Progenitor cell of endocrine pancreas (in vitro differentiated cells): ENCODE measurements at regions not wholly inside any gene's neighbourhood (a gene's known extent, or its start where the extent isn't known, plus 50 kb on each side); places are given as distances from the start of the nearest gene placed in this dataset.

ENCODE experiments used
- DNase-seq: peaks from one replicate; pipeline ENCODE4 v3.0.0; 2021; ENCODE audit warnings: low spot score; ENCODE audit not compliant: unreplicated experiment
- H3K27ac Mint-ChIP-seq: 2 replicates; pipeline ENCODE4 v1.8.0; 2021; ENCODE audit warnings: mild to moderate bottlenecking, moderate library complexity, mixed read lengths
- H3K27me3 Mint-ChIP-seq: 2 replicates; pipeline ENCODE4 v1.8.0; 2021; ENCODE audit warnings: mixed read lengths
- H3K36me3 Mint-ChIP-seq: 2 replicates; pipeline ENCODE4 v1.8.0; 2022; ENCODE audit warnings: mixed read lengths; ENCODE audit not compliant: insufficient read depth
- H3K4me1 Mint-ChIP-seq: 2 replicates; pipeline ENCODE4 v1.8.0; 2021; ENCODE audit warnings: low read depth, mixed read lengths
- H3K4me3 Mint-ChIP-seq: 2 replicates; pipeline ENCODE4 v1.8.0; 2021; ENCODE audit warnings: low read depth, mild to moderate bottlenecking, moderate library complexity, mixed read lengths
- H3K9me3 Mint-ChIP-seq: 2 replicates; pipeline ENCODE4 v1.8.0; 2021; ENCODE audit warnings: low read depth, mixed read lengths
- CTCF ChIP-seq: fragments of 200-600 bp; sonication (generic); IDR thresholded peaks from one replicate; pipeline ENCODE4 v1.5.0; 2021; ENCODE audit warnings: antibody characterized with exemption, mild to moderate bottlenecking; ENCODE audit not compliant: unreplicated experiment

GRCh38 chr5:12114075-12114474 is 209.8 kb upstream of the CTNND2 start:
- DNase-seq: no peak
- H3K27ac Mint-ChIP-seq: no peak overlapping the region
- no peaks in the 10 kb centered on the region for H3K27me3 Mint-ChIP-seq
- H3K36me3 Mint-ChIP-seq: peaks cover 6% of the 10 kb centered on the region
- H3K9me3 Mint-ChIP-seq: peaks cover 18% of the 10 kb centered on the region
- H3K4me3 Mint-ChIP-seq: no peak overlapping the region
- no peak for TF ChIP-seq CTCF
- H3K4me1 Mint-ChIP-seq: peaks cover 21% of the 10 kb centered on the region

GRCh38 chr5:12113062-12113461 is 208.8 kb upstream of the CTNND2 start:
- H3K27ac Mint-ChIP-seq: no peak overlapping the region
- no peak overlapping the region for H3K4me3 Mint-ChIP-seq
- no peak for DNase-seq

GRCh38 chr5:12111261-12111660 is 207.0 kb upstream of the CTNND2 start:
- no peaks in the 10 kb centered on the region for H3K27me3 Mint-ChIP-seq
- H3K36me3 Mint-ChIP-seq: peaks cover 6% of the 10 kb centered on the region
- no peak for DNase-seq
- H3K4me1 Mint-ChIP-seq: peaks cover 24% of the 10 kb centered on the region
- H3K9me3 Mint-ChIP-seq: peaks cover 12% of the 10 kb centered on the region
- H3K4me3 Mint-ChIP-seq: no peak overlapping the region
- no peak for TF ChIP-seq CTCF
- no peak overlapping the region for H3K27ac Mint-ChIP-seq

More at GRCh38 chr5:12113062-12113461, 208.8 kb upstream of the CTNND2 start:
- Mint-ChIP-seq H3K27me3 (no peaks in the 10 kb centered on the region), H3K4me1 (peaks cover 24% of the 10 kb centered on the region), H3K36me3 (peaks cover 6% of the 10 kb centered on the region), H3K9me3 (peaks cover 18% of the 10 kb centered on the region)
- no peak for TF ChIP-seq CTCF

GRCh38 chr5:12110629-12111028 is 206.4 kb upstream of the CTNND2 start:
- TF ChIP-seq CTCF: no peak
- DNase-seq: no peak
- Mint-ChIP-seq H3K4me1 (peaks cover 24% of the 10 kb centered on the region), H3K36me3 (peaks cover 6% of the 10 kb centered on the region), H3K27me3 (no peaks in the 10 kb centered on the region), H3K27ac (peak overlapping the region; percentile 0), H3K9me3 (peaks cover 11% of the 10 kb centered on the region), H3K4me3 (no peak overlapping the region)

- TF ChIP-seq CTCF: no peak
- H3K9me3 Mint-ChIP-seq: peaks cover 11% of the 10 kb centered on the region
- peak overlapping the region; percentile 11 for H3K27ac Mint-ChIP-seq
- H3K36me3 Mint-ChIP-seq: peaks cover 6% of the 10 kb centered on the region
- no peak for DNase-seq
- H3K4me1 Mint-ChIP-seq: peaks cover 24% of the 10 kb centered on the region
- H3K27me3 Mint-ChIP-seq: no peaks in the 10 kb centered on the region
- no peak overlapping the region for H3K4me3 Mint-ChIP-seq
These were observed 204.9 kb upstream of the CTNND2 start for GRCh38 chr5:12109075-12109688.
